Prostate gland (tissue), 2 donors: ENCODE measurements at regions not wholly inside any gene's neighbourhood (a gene's known extent, or its start where the extent isn't known, plus 50 kb on each side); places are given as distances from the start of the nearest gene placed in this dataset.

Experiments
- CTCF ChIP-seq, 4 experiments: fragments of 200-600 bp in 2 of 4; fragments of 450-650 bp in 2 of 4; sonication (generic) in 2 of 4; IDR thresholded peaks; 1 replicate in 3 of 4; 2 replicates in 1 of 4; pipeline ENCODE4 v1.5.1; 2016 to 2019; ENCODE audit warnings: antibody characterized with exemption in 4 of 4, mild to moderate bottlenecking in 2 of 4, moderate library complexity in 2 of 4
- POLR2A ChIP-seq: fragments of 450-650 bp; IDR thresholded peaks from one replicate; pipeline ENCODE4 v1.6.1; 2016; ENCODE audit warnings: antibody characterized with exemption, mild to moderate bottlenecking

GRCh38 chr2:145715601-145716000 lies 1195.7 kb upstream of the ZEB2 start:
- no peak for TF ChIP-seq CTCF (IDR thresholded peaks at IDR 0.05)
- TF ChIP-seq POLR2A: no peak
